ENCODE measurements at regions not wholly inside any gene's neighbourhood (a gene's known extent, or its start where the extent isn't known, plus 50 kb on each side); places are given as distances from the start of the nearest gene placed in this dataset.

DNA sequence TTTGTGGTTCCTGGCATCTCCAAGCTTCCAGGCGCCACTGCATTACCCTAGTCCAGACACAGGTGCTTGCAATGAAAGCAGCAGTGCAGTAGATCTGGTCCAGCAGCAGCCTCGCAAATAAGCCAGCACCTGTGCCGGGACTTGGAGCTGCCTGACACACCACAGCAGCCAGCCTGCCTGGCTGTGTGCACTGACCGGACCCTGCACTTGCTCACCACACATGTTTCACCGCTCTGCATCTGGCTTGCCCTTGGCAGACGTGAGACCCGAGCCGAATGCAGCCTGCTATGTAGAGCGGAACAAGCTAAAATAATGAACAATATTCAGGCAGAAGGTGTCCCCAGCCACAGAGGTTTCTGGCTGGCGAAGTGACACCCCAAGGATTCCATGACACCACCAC is 123.6 kb upstream of the POM121L12 start:
- 92 to 98% (median 93%) methylated on average over 10 of the region's 10 CpGs for WGBS, 3 donors

GRCh38 chr7:52911326-52911725 is 124.1 kb upstream of the POM121L12 start:
- Histone ChIP-seq H3K4me1 (ENCODE audit: insufficient read depth) (no peaks in the 10 kb centered on the region), H3K27me3 (no peaks in the 10 kb centered on the region), H3K27ac (no peak overlapping the region), H3K9me3 (no peaks in the 10 kb centered on the region), H3K36me3 (no peaks in the 10 kb centered on the region), H3K4me3 (no peak overlapping the region)
- TF ChIP-seq POLR2A (IDR thresholded peaks at IDR 0.05) (no peak), CTCF (IDR thresholded peaks at IDR 0.05) (no peak), EP300 (IDR thresholded peaks at IDR 0.05) (no peak)
- intact Hi-C loops (cut with DNase I): no loop called here
- no peak for DNase-seq
- WGBS, 3 donors: 92 to 98% (median 96%) methylated on average over 7 of the region's 7 CpGs

More for the DNA sequence above, 123.6 kb upstream of the POM121L12 start:
- Histone ChIP-seq H3K36me3 (no peaks in the 10 kb centered on the region), H3K4me1 (ENCODE audit: insufficient read depth) (no peaks in the 10 kb centered on the region), H3K27ac (no peak overlapping the region), H3K9me3 (no peaks in the 10 kb centered on the region), H3K27me3 (no peaks in the 10 kb centered on the region), H3K4me3 (no peak overlapping the region)
- intact Hi-C loops (cut with DNase I): no loop called here
- TF ChIP-seq EP300 (IDR thresholded peaks at IDR 0.05): no peak
- TF ChIP-seq CTCF (IDR thresholded peaks at IDR 0.05): no peak
- no peak for DNase-seq

DNA sequence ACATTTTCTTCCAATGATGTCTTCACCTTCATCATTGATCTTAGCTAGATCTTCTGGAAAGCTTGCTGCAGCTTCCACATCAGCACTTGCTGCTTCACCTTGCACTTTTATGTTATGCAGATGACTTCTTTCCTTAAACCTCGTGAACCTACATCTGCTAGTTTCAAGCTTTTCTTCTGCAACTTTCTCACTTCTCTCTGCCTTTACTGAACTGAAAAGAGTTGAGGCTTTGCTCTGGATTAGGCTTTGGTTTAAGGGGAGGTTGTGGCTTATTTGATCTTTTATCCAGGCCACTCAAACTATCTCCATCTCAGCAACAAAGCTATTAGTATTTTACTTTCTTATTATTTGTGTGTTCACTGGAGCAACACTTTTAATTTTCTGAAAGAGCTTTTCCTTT is 125.5 kb upstream of the POM121L12 start:
- Histone ChIP-seq H3K4me3 (no peak overlapping the region), H3K9me3 (no peaks in the 10 kb centered on the region), H3K27ac (no peak overlapping the region), H3K27me3 (no peaks in the 10 kb centered on the region), H3K36me3 (no peaks in the 10 kb centered on the region), H3K4me1 (ENCODE audit: insufficient read depth) (no peaks in the 10 kb centered on the region)
- 85 to 90% (median 87%) methylated on average over 1 of the region's 1 CpG for whole genome bisulfite sequencing, 3 donors
- intact Hi-C loops (cut with DNase I): no loop called here
- TF ChIP-seq CTCF (IDR thresholded peaks at IDR 0.05) (no peak), EP300 (IDR thresholded peaks at IDR 0.05) (no peak), POLR2A (IDR thresholded peaks at IDR 0.05) (no peak)
- no peak for DNase-seq

DNA sequence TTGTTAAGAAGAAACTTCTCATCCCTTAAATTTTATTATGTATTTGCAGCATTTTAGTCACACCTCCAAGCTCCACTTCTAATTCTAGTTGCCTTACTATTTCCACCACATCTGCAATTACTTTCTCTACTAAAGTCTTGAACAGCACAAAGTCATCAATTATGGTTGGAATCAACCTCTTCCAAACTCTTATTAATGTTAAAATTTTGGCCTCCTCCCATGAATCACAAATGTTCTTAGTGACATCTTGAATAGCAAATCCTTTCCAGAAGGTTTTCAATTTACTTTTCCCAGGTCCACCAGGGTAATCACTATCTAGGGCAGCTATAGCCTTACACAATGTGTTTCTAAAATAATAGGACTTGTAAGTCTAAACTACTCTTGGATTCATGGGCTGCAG is 126.3 kb upstream of the POM121L12 start:
- H3K9me3 ChIP-seq: no peaks in the 10 kb centered on the region
- intact Hi-C loops (cut with DNase I): no loop called here
- H3K4me3 ChIP-seq: no peak overlapping the region
- no peaks in the 10 kb centered on the region for H3K27me3 ChIP-seq
- TF ChIP-seq CTCF (IDR thresholded peaks at IDR 0.05) (no peak), POLR2A (IDR thresholded peaks at IDR 0.05) (no peak), EP300 (IDR thresholded peaks at IDR 0.05) (no peak)
- no peaks in the 10 kb centered on the region for H3K4me1 ChIP-seq (ENCODE audit: insufficient read depth)
- no peaks in the 10 kb centered on the region for H3K36me3 ChIP-seq
- no peak overlapping the region for H3K27ac ChIP-seq
- no peak for DNase-seq

DNA sequence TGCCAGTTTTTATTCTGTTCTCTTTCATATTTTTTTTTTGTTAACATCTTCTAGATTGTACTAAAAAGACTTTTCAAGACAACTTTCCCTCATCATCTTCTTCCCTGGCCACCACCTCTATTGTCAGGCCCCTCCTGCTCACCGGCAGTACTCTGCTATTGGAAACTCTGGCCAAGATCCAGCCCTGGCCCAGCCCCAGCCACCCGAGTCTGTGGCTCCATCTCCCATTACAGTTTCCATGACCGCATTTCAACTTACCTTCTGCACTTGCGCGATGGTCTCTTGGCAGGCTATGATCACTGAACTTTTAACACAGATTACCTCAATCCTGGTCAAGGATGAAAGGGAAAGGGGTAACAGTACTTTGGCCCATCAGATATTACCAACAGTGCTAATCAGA is 137.7 kb upstream of the POM121L12 start:
- Histone ChIP-seq H3K27ac (peak overlapping the region in 1 of 2 donors; percentile 1), H3K4me1 (ENCODE audit: insufficient read depth) (no peaks in the 10 kb centered on the region), H3K36me3 (no peaks in the 10 kb centered on the region), H3K9me3 (no peaks in the 10 kb centered on the region), H3K4me3 (no peak overlapping the region), H3K27me3 (no peaks in the 10 kb centered on the region)
- TF ChIP-seq CTCF (IDR thresholded peaks at IDR 0.05) (no peak), POLR2A (IDR thresholded peaks at IDR 0.05) (no peak), EP300 (IDR thresholded peaks at IDR 0.05) (no peak)
- intact Hi-C loops (cut with DNase I): no loop called here
- WGBS, 3 donors: 75 to 84% (median 76%) methylated on average over 5 of the region's 5 CpGs
- DNase-seq: peak in 1 of 5 donors; percentile 67
